IPS-18a (cell line): ENCODE measurements at regions not wholly inside any gene's neighbourhood (a gene's known extent, or its start where the extent isn't known, plus 50 kb on each side); places are given as distances from the start of the nearest gene placed in this dataset.

ENCODE experiments used
- H3K27ac ChIP-seq: one replicate; pipeline ENCODE4 v1.5.1; 2013; ENCODE audit warnings: low read length
- H3K27me3 ChIP-seq: one replicate; pipeline ENCODE4 v1.6.1; 2013; ENCODE audit warnings: mild to moderate bottlenecking, low read length; ENCODE audit not compliant: control insufficient read depth, insufficient read depth
- H3K36me3 ChIP-seq: one replicate; pipeline ENCODE4 v1.6.1; 2013; ENCODE audit warnings: low read depth, low read length; ENCODE audit not compliant: control insufficient read depth
- H3K4me1 ChIP-seq: one replicate; pipeline ENCODE4 v1.6.1; 2013; ENCODE audit warnings: low read depth, low read length; ENCODE audit not compliant: control insufficient read depth
- H3K4me3 ChIP-seq: one replicate; pipeline ENCODE4 v1.5.1; 2013; ENCODE audit warnings: low read length
- H3K9ac ChIP-seq: one replicate; pipeline ENCODE4 v1.6.1; 2013; ENCODE audit warnings: mild to moderate bottlenecking, low read length, moderate library complexity
- H3K9me3 ChIP-seq: one replicate; pipeline ENCODE4 v1.6.1; 2013; ENCODE audit warnings: low read depth, low read length; ENCODE audit not compliant: control insufficient read depth

DNA sequence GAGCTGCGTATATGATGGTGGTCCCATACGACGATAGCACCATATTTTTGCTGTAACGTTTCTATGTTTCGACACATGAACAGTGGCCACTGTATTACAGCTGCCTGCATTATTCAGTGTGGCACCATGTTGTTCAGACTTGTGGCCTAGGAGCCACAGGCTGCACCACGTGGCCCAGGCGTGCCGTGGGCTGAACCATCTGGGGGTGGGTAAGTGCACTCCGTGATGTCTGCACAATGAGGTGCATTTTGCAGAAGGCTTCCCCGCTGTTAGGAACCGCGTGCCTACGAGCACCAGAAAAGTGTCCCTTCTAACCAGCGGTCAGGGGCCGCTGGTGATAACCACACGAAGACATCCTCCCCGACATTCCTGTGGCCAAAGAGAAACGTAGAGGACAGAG lies 433.7 kb upstream of the MYT1L start:
- H3K4me1 ChIP-seq: no peaks in the 10 kb centered on the region
- no peak overlapping the region for H3K27ac ChIP-seq
- no peaks in the 10 kb centered on the region for H3K9me3 ChIP-seq
- H3K9ac ChIP-seq: no peak overlapping the region
- no peak overlapping the region for H3K4me3 ChIP-seq
- H3K27me3 ChIP-seq: no peaks in the 10 kb centered on the region
- H3K36me3 ChIP-seq: no peaks in the 10 kb centered on the region

DNA sequence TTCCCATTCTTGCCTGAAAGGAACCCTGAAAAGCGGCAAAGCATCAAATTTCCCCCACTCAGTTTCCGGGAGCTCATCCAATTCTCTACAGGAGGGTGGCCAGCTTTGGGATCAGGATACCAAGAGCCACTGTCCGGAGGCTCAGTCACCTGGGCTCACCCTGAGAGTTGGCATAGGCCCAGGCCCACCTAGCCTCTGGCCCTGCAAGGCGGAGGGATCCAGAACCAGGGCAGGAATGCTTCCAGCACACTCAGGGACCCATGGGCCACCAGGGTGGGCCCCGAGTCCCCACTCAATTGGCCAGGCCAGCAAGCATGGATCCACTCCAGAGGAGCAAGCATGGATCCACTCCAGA lies 432.9 kb upstream of the MYT1L start:
- Histone ChIP-seq H3K9me3 (no peaks in the 10 kb centered on the region), H3K36me3 (no peaks in the 10 kb centered on the region), H3K27ac (no peak overlapping the region), H3K4me3 (no peak overlapping the region), H3K9ac (no peak overlapping the region), H3K4me1 (no peaks in the 10 kb centered on the region), H3K27me3 (no peaks in the 10 kb centered on the region)

DNA sequence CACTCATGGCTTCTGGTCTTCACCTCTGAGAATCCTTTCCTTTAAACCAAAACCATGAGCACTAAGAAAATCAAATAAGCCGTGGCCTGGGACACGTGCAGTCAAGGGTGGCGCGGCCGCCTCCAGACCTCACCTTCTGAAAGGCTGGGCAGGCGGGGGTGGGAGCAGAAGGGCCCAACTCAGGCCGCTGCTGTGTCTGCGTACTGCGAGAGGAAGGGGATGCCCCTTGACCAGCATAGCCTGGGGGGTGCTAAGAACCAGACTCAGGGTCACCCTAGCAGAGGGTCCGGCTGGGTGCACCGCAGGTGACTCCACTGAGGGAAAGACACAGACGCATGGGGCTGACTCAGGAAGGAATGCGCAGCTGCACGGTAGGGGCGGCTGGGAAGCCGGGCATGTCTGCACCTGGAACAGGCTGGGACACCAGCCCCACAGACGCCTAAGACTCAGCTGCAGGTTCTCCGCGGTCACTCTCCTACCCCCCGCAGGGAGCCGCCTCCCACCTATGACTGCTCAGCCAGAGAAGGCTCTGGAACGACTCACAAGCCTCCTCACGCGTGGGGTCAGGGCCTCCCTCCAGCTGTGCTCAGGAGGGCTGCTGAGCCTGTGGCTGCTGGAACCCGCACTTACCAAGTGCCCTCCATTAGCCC lies 432.4 kb upstream of the MYT1L start:
- no peak overlapping the region for H3K27ac ChIP-seq
- H3K9me3 ChIP-seq: no peaks in the 10 kb centered on the region
- no peaks in the 10 kb centered on the region for H3K4me1 ChIP-seq
- no peak overlapping the region for H3K9ac ChIP-seq
- no peaks in the 10 kb centered on the region for H3K27me3 ChIP-seq
- H3K4me3 ChIP-seq: no peak overlapping the region
- no peaks in the 10 kb centered on the region for H3K36me3 ChIP-seq

DNA sequence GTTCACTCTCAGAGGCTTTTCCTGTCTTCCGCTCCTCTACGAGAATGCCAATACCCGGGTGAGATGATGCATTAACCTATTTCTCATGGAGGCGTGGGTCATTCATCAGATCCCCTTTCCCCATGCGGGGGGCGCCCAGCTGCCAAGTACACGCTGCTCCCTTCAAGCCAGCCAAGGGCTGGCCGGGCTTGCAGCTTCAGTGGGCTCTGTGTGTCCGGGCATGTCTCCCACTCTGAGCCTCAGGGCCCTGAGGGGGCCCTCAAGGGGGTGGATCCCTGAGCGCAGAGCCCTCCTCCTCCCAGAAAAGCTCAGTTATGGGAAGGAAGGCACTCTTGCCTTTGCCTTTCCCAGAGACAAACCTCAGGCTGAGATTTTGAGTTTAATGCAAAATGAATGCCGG lies 431.8 kb upstream of the MYT1L start:
- H3K36me3 ChIP-seq: no peaks in the 10 kb centered on the region
- no peak overlapping the region for H3K9ac ChIP-seq
- H3K27me3 ChIP-seq: no peaks in the 10 kb centered on the region
- H3K27ac ChIP-seq: no peak overlapping the region
- no peaks in the 10 kb centered on the region for H3K9me3 ChIP-seq
- no peaks in the 10 kb centered on the region for H3K4me1 ChIP-seq
- no peak overlapping the region for H3K4me3 ChIP-seq

DNA sequence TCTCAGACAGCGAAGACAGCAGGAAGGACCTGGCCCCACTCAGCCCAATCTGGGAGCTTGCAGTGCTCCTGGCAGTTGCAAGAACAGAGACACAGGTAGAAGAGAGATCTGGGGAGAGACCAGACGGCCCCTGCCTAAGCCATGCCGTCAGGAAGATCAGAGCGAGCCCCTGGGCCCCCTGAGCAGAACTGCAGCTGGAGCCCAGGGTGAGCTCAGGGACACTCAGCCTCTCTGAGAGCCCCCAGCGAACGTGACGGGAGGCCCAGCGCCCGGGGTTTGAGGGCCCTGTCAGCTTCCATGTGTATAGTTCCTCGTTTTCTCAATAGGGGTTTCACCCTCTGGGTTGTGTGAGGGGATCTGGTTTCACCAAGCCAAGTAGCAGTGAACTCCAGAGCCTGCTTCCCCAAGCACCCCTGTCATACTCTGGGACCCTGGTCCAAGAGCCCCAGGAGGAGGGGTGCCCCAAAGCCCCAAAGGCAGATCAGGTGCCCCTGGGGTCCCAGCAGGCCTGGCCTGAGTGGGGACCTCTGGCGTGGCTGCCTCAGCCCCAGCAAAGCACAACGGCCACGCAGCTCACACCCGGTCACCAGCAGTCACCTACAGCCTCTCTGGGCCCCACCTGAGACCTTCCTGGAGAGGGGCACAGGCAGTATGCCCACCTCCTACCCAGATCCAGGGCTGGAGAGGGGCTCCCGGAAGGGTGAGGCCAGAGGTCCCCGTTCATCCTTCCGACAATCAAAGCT lies 431.3 kb upstream of the MYT1L start:
- Histone ChIP-seq H3K27ac (no peak overlapping the region), H3K4me1 (no peaks in the 10 kb centered on the region), H3K36me3 (no peaks in the 10 kb centered on the region), H3K9me3 (no peaks in the 10 kb centered on the region), H3K4me3 (no peak overlapping the region), H3K9ac (no peak overlapping the region), H3K27me3 (no peaks in the 10 kb centered on the region)

DNA sequence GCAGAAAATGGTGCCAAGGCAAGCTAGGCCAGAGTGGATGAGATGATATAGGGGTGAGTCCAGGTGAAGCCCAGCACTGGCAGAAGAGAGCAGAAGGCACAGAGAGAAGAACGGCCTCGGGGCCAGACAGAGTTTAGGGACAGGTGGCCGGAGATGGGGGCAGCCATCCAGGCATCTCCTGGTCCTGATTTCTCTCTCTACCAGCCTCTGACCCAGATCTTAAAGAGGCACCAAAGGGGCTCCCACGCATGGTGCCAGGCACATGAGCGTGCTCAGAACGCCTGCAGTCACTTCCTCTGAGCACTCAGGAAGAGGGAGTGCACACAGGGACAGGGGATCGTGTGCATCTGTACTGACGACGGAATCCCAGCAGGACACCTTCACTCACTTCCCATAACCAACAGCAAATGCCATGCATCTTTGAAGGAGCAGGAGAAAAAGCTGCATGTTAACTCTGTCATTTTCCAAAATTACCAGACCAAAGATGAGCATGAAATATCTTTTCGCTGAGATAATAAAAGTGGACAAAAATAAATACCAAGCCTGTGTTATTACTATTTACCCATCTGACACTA lies 427.8 kb upstream of the MYT1L start:
- H3K9ac ChIP-seq: no peak overlapping the region
- peaks cover 1% of the 10 kb centered on the region for H3K9me3 ChIP-seq
- no peaks in the 10 kb centered on the region for H3K36me3 ChIP-seq
- no peaks in the 10 kb centered on the region for H3K4me1 ChIP-seq
- H3K27me3 ChIP-seq: no peaks in the 10 kb centered on the region
- H3K4me3 ChIP-seq: no peak overlapping the region
- no peak overlapping the region for H3K27ac ChIP-seq

DNA sequence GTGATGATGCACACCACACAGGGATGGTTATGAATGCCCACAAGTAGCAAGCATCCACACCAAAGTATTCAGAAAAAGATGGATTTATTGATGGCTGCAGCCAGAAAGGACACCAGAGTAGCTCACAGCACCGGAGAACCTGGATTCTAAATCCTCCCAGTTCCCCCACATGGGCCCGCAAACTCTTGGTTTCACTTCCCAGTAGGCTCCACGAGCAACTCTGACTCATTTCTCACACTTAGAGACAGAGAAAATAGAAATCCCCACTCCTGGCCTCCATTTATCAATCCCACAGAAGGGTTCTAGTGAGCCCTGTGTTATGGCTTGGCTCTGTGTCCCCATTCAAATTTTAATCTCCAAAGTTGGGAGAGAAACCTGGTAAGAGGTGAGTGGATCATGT lies 426.7 kb upstream of the MYT1L start:
- no peak overlapping the region for H3K4me3 ChIP-seq
- H3K9ac ChIP-seq: no peak overlapping the region
- H3K27me3 ChIP-seq: no peaks in the 10 kb centered on the region
- H3K9me3 ChIP-seq: peaks cover 3% of the 10 kb centered on the region
- no peaks in the 10 kb centered on the region for H3K4me1 ChIP-seq
- no peaks in the 10 kb centered on the region for H3K36me3 ChIP-seq
- no peak overlapping the region for H3K27ac ChIP-seq

DNA sequence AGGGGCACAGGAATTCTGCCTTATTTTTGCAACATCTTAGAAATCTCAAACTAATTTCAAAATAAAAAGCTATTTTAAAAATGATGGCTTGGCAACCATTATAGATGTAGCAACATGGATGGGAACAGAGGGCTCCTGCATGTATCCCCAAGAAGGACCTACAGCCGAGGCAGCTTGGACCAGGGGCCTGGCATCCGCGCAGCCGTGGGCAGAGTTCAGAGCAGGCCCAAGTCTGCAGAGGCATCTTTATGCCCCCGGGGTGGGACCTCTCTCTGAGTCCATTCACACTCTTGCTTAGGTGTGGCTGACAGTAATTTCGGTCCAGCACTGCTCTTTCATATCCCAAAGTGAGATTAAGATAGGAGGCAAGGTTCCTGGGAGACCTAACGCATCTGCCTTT lies 425.8 kb upstream of the MYT1L start:
- no peak overlapping the region for H3K4me3 ChIP-seq
- no peaks in the 10 kb centered on the region for H3K4me1 ChIP-seq
- peaks cover 3% of the 10 kb centered on the region for H3K9me3 ChIP-seq
- H3K27me3 ChIP-seq: no peaks in the 10 kb centered on the region
- H3K9ac ChIP-seq: no peak overlapping the region
- H3K27ac ChIP-seq: no peak overlapping the region
- no peaks in the 10 kb centered on the region for H3K36me3 ChIP-seq

DNA sequence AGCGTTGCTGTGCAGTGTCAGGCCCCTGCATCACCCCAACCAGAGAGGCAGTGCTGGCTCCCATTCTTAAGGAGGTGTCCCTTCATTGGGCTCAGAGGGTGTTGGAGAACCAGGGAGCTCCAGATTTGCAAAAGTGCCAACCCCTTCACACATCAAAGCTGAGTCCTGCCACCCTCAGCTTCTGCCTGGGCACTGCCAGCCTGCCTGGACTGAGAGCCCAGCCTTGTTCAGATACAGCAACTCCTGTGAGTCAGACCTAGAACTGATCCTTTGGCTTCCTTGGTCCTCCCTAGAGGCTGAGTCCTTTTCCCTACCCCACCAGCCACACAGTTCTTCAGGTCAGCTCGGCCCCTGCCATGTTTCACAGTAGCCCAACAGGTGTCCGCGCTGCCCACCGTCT lies 424.9 kb upstream of the MYT1L start:
- H3K27me3 ChIP-seq: no peaks in the 10 kb centered on the region
- H3K36me3 ChIP-seq: no peaks in the 10 kb centered on the region
- peaks cover 3% of the 10 kb centered on the region for H3K9me3 ChIP-seq
- H3K4me1 ChIP-seq: no peaks in the 10 kb centered on the region
- no peak overlapping the region for H3K27ac ChIP-seq
- H3K9ac ChIP-seq: no peak overlapping the region
- no peak overlapping the region for H3K4me3 ChIP-seq

DNA sequence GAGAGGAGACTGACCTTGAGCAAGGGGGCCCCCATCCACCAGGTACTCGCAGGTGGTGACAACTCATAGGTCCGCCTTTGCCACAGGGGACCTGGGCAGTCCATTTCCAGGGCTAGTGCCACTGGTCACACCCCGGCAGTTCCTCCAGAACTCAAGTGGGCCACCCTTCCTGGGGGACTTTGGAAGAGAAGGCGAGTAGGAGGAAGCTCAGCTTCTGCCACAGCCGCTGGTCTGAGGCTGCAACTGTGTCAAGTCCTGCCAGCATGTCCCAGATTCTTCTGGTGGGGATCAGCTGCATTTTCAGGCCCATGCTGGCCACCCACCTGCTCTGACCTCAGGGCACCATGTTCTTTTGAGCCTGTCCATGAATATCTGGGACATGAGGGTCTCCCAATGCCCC lies 423.9 kb upstream of the MYT1L start:
- no peaks in the 10 kb centered on the region for H3K36me3 ChIP-seq
- H3K9me3 ChIP-seq: peaks cover 3% of the 10 kb centered on the region
- H3K27me3 ChIP-seq: no peaks in the 10 kb centered on the region
- no peak overlapping the region for H3K9ac ChIP-seq
- no peak overlapping the region for H3K27ac ChIP-seq
- no peak overlapping the region for H3K4me3 ChIP-seq
- no peaks in the 10 kb centered on the region for H3K4me1 ChIP-seq

DNA sequence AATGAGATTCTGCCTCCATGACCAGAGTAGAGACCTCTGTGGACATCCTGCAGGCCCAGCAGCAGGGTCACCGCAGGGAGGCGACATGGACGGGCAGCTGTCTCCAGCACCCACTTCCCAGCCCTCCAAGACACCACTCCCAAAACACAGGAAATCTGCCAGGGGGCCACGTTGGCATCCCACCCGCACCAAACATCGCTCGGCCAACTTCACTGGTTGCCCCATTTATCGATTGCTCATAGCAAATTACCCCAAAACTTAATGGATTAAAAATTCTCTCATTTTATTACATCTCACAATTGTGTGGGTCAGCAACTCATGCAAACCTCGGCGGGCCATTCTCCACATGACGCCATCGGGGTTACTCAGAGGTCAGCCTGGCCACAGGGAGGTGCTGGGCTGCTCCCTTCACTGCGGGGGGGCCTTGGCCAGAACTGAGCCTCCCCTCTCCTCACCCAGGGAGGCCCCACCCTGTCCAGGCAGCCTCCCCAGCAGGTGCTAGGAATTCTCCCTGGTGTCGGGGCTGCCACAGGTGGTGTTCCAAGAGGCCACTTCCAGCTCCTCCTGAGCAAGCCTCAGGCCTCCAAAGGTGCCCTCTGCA lies 420.7 kb upstream of the MYT1L start:
- no peak overlapping the region for H3K4me3 ChIP-seq
- H3K27me3 ChIP-seq: no peaks in the 10 kb centered on the region
- H3K9ac ChIP-seq: no peak overlapping the region
- H3K9me3 ChIP-seq: peaks cover 3% of the 10 kb centered on the region
- no peak overlapping the region for H3K27ac ChIP-seq
- H3K4me1 ChIP-seq: no peaks in the 10 kb centered on the region
- no peaks in the 10 kb centered on the region for H3K36me3 ChIP-seq
